Stimulated activated CD8-positive, alpha-beta memory T cell treated with anti-CD3 and anti-CD28 coated beads, Interleukin-7, amount 100 ng/mL, for 48 hours (primary cell): ENCODE measurements at regions not wholly inside any gene's neighbourhood (a gene's known extent, or its start where the extent isn't known, plus 50 kb on each side); places are given as distances from the start of the nearest gene placed in this dataset.
"Not testable (repeated sequence)": the region's sequence is repeated elsewhere in the genome, so short reads cannot be mapped to it uniquely, and the experiment has no call there.

Experiments used
- DNase-seq, 2 donors: peaks; one replicate each; pipeline ENCODE4 v3.0.0-alpha.2; 2020; ENCODE audit warnings: low read depth in 1 of 2; ENCODE audit errors: extremely low read depth in 1 of 2

- DNase-seq = no peak
These were observed 50.4 kb downstream of the SHOC1 start for GRCh38 chr9:111744363-111744762.

GRCh38 chr9:111743275-111743674 lies 51.5 kb downstream of the SHOC1 start:
- peak in 1 of 2 donors; percentile 33 for DNase-seq

DNA sequence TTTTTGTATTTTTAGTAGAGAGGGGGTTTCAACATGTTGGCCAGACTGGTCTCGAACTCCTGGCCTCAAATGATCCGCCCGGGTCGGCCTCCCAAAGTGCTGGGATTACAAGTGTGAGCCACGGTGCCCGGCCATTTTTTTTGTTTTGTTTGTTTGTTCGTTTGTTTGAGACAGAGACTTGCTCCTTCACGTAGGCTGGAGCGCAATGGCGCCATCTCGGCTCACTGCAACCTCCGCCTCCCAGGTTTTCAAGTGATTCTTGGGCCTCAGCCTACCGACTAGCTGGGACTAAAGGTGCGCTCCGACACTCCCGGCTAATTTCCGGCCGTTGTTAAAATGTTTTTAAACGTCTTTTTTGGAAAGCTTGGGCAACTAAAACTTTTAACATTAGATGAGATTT lies 54.0 kb downstream of the SHOC1 start:
- DNase-seq = no peak

DNA sequence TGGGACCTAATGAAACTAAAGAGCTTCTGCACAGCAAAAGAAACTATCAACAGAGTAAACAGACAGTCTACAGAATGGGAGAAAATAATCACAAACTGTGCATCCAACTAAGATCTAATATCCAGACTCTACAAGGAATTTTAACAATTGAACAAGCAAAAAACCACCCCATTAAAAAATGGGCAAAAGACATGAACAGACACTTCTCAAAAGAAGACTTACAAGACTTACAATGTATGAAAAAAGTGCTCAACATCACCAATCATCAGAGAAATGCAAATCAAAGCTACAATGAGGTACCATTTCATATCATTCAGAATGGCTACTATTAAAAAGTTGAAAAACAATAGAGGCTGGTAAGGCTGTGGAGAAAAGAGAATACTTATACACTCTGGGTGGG lies 58.0 kb downstream of the SHOC1 start:
- DNase-seq = no peak

- not testable (repeated sequence) for DNase-seq
These were observed 59.4 kb downstream of the SHOC1 start for GRCh38 chr9:111735344-111735743.

DNA sequence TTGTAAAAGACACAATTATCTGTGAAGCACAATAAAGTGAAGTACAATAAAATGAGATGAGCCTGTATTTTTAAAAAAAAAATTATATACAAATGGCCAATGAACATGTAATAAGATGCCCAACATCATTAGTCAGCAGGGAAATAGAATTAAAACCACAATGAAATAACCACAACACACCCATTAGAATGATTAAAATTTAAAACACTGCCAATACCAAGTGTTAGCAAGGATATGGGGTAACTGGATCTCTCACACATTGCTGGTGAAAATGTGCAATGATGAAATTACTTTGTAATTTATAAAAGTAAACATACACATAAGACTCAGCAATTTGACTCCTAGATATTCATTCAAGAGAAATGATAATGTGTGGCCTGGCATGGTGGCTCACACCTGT lies 62.8 kb downstream of the SHOC1 start:
- no peak for DNase-seq

GRCh38 chr9:111730937-111731567 lies 63.7 kb downstream of the SHOC1 start:
- no peak for DNase-seq

GRCh38 chr9:111728617-111729366 lies 65.9 kb downstream of the SHOC1 start:
- no peak for DNase-seq

DNA sequence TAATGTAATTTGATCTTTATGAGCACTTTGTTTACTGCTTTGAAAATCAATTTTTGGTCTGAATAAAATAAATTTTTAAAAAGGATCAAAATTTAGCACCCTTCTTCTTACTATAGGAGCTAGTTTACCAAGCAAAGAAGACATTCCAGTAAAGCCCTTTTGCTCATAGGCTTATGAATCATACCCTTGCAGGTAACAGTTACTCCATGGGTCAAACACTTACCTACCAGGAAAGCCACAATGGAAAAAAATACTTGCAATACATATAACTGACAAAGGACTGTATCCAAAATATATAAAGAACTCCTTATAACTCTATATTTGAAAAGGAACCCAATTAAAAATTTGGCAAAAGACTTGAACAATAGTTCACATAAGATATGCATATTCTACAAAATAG lies 66.6 kb downstream of the SHOC1 start:
- DNase-seq = no peak

GRCh38 chr9:111726949-111727348 lies 65.5 kb downstream of the GNG10 start:
- no peak for DNase-seq

DNA sequence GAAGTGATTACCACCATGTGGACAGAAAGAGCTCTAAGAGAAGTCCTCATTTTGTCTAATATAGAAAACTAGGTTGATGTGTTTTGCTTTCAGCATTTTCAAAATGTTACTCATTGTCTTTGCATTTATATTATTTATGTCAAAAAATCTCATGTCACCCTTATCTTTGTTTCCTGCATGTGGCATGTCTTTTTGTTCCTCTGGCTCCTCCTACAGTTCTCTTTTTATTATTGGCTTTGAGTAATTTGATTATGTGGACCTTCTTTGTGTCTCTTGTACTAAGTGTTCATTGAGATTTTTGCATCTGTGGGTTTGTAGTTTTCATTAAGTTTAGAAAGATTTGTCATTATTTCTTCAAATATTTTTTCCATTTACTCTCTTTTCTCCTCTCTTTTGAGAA lies 58.8 kb downstream of the GNG10 start:
- no peak for DNase-seq
